ENCODE measurements at regions not wholly inside any gene's neighbourhood (a gene's known extent, or its start where the extent isn't known, plus 50 kb on each side); places are given as distances from the start of the nearest gene placed in this dataset.

DNA sequence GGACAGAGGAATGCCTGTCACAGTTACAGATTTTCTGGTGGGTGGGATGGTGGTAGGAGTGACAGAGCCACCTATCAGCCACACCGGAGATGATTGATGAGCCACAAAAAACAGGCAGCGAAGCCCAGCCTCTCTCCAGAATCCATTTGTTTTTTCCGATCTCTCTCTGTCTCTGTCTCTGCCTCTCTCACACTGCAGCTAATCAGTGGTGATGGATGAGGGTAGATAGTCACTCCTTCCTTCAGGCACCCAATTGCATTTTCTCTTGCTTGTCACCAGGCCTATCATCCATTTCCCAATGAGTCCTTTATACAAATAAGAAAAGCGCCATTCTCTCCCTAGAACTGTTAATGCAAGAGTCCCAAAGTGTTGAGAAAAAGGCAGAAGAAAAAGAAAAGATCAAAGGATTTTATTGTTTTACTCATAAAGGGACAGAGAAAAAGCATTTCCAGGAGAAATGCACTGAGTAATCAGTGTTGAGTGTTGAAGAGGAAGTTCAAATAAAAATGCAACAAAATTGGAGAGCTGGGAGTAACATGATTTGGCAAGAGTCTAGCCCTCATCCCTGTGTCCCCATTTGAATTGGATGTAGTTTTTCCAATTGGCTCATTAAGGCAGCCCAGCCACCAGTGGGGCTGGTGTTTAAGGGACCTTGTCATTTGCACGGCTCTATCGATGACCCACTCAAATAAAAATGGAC, 1089.3 kb downstream of the TUSC7 start:
- no peak for TF ChIP-seq FOXP2 (optimal IDR thresholded peaks at IDR 0.05; ENCODE audit: borderline replicate concordance, extremely low read depth, extremely low read length, insufficient read depth)
- TF ChIP-seq, protein P1, sequence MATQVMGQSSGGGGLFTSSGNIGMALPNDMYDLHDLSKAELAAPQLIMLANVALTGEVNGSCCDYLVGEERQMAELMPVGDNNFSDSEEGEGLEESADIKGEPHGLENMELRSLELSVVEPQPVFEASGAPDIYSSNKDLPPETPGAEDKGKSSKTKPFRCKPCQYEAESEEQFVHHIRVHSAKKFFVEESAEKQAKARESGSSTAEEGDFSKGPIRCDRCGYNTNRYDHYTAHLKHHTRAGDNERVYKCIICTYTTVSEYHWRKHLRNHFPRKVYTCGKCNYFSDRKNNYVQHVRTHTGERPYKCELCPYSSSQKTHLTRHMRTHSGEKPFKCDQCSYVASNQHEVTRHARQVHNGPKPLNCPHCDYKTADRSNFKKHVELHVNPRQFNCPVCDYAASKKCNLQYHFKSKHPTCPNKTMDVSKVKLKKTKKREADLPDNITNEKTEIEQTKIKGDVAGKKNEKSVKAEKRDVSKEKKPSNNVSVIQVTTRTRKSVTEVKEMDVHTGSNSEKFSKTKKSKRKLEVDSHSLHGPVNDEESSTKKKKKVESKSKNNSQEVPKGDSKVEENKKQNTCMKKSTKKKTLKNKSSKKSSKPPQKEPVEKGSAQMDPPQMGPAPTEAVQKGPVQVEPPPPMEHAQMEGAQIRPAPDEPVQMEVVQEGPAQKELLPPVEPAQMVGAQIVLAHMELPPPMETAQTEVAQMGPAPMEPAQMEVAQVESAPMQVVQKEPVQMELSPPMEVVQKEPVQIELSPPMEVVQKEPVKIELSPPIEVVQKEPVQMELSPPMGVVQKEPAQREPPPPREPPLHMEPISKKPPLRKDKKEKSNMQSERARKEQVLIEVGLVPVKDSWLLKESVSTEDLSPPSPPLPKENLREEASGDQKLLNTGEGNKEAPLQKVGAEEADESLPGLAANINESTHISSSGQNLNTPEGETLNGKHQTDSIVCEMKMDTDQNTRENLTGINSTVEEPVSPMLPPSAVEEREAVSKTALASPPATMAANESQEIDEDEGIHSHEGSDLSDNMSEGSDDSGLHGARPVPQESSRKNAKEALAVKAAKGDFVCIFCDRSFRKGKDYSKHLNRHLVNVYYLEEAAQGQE (IDR thresholded peaks at IDR 0.05; ENCODE audit: insufficient read depth in 1 of 2, low read depth in 2 of 2, low read length in 2 of 2): no peak
- TF ChIP-seq TAF1 (IDR thresholded peaks at IDR 0.05; ENCODE audit: borderline replicate concordance, insufficient read depth, low read length): no peak
- no peak for TF ChIP-seq POLR2AphosphoS5 (IDR thresholded peaks at IDR 0.05; ENCODE audit: low read depth, low read length)
- TF ChIP-seq SIN3A (IDR thresholded peaks at IDR 0.05; ENCODE audit: borderline replicate concordance, insufficient read depth, low read length): no peak

DNA sequence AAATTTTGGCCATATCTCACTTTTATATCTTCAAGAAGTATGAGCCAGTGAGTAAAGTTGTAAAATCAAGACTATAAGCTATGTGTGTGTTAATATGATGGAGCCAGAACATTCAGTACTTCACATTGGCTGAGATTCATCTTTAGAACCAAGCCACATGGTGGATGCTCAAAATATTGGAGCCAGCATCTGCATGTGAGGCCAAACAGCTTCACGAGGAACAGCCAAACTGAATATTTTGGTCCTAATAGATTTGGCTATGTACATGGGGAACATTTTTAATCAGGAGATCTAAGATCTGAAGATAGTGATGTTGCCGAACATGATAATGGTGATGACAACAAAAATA, 1089.8 kb downstream of the TUSC7 start:
- TF ChIP-seq POLR2AphosphoS5 (IDR thresholded peaks at IDR 0.05; ENCODE audit: low read depth, low read length) (no peak), TAF1 (IDR thresholded peaks at IDR 0.05; ENCODE audit: borderline replicate concordance, insufficient read depth, low read length) (no peak), SIN3A (IDR thresholded peaks at IDR 0.05; ENCODE audit: borderline replicate concordance, insufficient read depth, low read length) (no peak), FOXP2 (optimal IDR thresholded peaks at IDR 0.05; ENCODE audit: borderline replicate concordance, extremely low read depth, extremely low read length, insufficient read depth) (no peak)
- TF ChIP-seq, protein P1 (IDR thresholded peaks at IDR 0.05; ENCODE audit: insufficient read depth in 1 of 2, low read depth in 2 of 2, low read length in 2 of 2): no peak

DNA sequence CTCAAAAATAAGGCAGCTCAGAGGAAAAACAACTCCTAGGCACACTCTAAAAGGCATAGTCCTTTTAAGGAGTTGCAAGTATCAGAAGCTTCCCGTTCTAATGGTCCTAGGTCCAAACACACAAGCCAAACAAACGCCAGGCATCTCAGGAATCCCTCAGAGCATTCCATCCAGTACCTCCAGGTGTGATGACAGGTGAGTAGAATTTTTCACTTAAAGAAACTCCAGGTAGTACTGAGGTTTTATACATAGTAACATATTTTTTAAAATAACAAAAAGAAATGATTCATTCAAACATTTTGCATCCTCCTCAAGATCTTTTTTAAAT, 1092.3 kb downstream of the TUSC7 start:
- TF ChIP-seq TAF1 (IDR thresholded peaks at IDR 0.05; ENCODE audit: borderline replicate concordance, insufficient read depth, low read length) (no peak), POLR2AphosphoS5 (IDR thresholded peaks at IDR 0.05; ENCODE audit: low read depth, low read length) (no peak), SIN3A (IDR thresholded peaks at IDR 0.05; ENCODE audit: borderline replicate concordance, insufficient read depth, low read length) (no peak), FOXP2 (optimal IDR thresholded peaks at IDR 0.05; ENCODE audit: borderline replicate concordance, extremely low read depth, extremely low read length, insufficient read depth) (no peak)
- TF ChIP-seq, protein P1 (IDR thresholded peaks at IDR 0.05; ENCODE audit: insufficient read depth in 1 of 2, low read depth in 2 of 2, low read length in 2 of 2): no peak

DNA sequence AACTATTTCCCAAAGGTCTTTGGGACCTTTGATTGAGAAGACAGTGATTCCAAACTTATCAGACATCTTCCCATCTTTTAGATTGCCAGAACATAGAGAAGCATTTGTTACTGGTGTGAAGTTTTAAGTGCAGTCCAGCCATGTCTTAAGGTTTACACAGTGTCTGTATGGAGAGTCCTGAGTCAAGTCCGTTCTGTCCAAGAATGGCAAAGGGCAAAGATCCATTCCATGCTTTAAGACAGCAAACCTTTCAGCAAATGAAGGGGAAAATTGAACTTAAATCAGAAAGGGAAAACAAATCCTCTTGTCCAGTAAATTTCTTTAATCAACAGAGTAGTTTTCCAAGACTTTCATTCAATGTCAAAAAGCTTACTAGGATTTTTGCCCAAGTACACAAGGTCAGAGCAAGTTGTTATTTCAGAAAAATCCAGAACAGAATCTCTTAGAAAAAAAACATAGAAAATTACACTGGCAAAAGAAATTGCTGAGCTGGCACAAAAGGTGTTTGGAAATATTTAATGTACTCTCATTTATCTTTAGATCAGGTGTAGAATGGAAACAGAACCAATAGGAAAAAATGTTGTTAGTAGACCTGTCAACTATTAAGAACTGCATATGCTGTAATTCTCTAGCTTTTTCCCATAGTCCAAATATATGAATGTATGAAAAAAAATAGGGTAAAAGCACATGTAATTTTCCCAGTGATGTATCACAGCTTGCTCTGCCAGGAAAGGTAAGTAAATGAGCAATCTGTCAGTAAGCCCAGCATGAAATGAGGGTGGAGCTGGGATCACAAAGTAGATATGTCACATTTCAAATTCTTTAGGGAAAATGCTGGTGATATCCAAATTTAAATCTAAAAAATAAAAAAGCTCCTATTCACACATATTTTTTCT, 1099.9 kb downstream of the TUSC7 start:
- TF ChIP-seq POLR2AphosphoS5 (IDR thresholded peaks at IDR 0.05; ENCODE audit: low read depth, low read length) (no peak), SIN3A (IDR thresholded peaks at IDR 0.05; ENCODE audit: borderline replicate concordance, insufficient read depth, low read length) (no peak), TAF1 (IDR thresholded peaks at IDR 0.05; ENCODE audit: borderline replicate concordance, insufficient read depth, low read length) (no peak), FOXP2 (optimal IDR thresholded peaks at IDR 0.05; ENCODE audit: borderline replicate concordance, extremely low read depth, extremely low read length, insufficient read depth) (no peak)
- TF ChIP-seq, protein P1 (IDR thresholded peaks at IDR 0.05; ENCODE audit: insufficient read depth in 1 of 2, low read depth in 2 of 2, low read length in 2 of 2): no peak

Measured in PFSK-1 (cell line).